ENCODE measurements at regions not wholly inside any gene's neighbourhood (a gene's known extent, or its start where the extent isn't known, plus 50 kb on each side); places are given as distances from the start of the nearest gene placed in this dataset.

GRCh38 chr10:43884501-43885105 is 235.9 kb upstream of the ZNF32 start:
- intact Hi-C loops (cut with DNase I; ENCODE audit: low total_unique reads): no loop called here
- peaks cover 0 to 3% (median 0%) of the 10 kb centered on the region in 7 donors for H3K27me3 ChIP-seq (replicated peaks in 1 of 7)
- H3K4me1 ChIP-seq: no peaks in the 10 kb centered on the region
- H3K9me3 ChIP-seq: no peaks in the 10 kb centered on the region
- no peak overlapping the region for H3K27ac ChIP-seq
- no peak for TF ChIP-seq POLR2A (IDR thresholded peaks at IDR 0.05)
- no peak for TF ChIP-seq CTCF (IDR thresholded peaks at IDR 0.05 in 8 of 11, conservative IDR thresholded peaks at IDR 0.05 in 3 of 11)
- TF ChIP-seq POLR2AphosphoS5 (IDR thresholded peaks at IDR 0.05): no peak
- no peak overlapping the region for H3K4me3 ChIP-seq
- 83 to 93% (median 86%) methylated on average over 8 of the region's 8 CpGs for whole genome bisulfite sequencing, 5 donors
- DNase-seq: peak; percentile 38
- H3K36me3 ChIP-seq: no peaks in the 10 kb centered on the region

- WGBS, 5 donors: 67 to 76% (median 71%) methylated on average over 2 of the region's 2 CpGs
- TF ChIP-seq POLR2AphosphoS5 (IDR thresholded peaks at IDR 0.05): no peak
- no peak for TF ChIP-seq POLR2A (IDR thresholded peaks at IDR 0.05)
- TF ChIP-seq CTCF (IDR thresholded peaks at IDR 0.05 in 8 of 11, conservative IDR thresholded peaks at IDR 0.05 in 3 of 11): no peak
- Histone ChIP-seq H3K4me1 (peaks cover 0 to 16% (median 11%) of the 10 kb centered on the region in 6 donors), H3K9me3 (no peaks in the 10 kb centered on the region), H3K36me3 (no peaks in the 10 kb centered on the region), H3K27me3 (replicated peaks in 1 of 7) (peaks cover 0 to 13% (median 0%) of the 10 kb centered on the region in 7 donors), H3K27ac (no peak overlapping the region), H3K4me3 (no peak overlapping the region)
- DNase-seq: no peak
- intact Hi-C loops (cut with DNase I; ENCODE audit: low total_unique reads): no loop called here
Measured at GRCh38 chr10:43882711-43883110, 234.0 kb upstream of the ZNF32 start.

- Histone ChIP-seq H3K9me3 (no peaks in the 10 kb centered on the region), H3K27me3 (replicated peaks in 1 of 7) (peaks cover 0 to 13% (median 0%) of the 10 kb centered on the region in 7 donors), H3K4me1 (peaks cover 0 to 16% (median 11%) of the 10 kb centered on the region in 6 donors), H3K27ac (no peak overlapping the region), H3K36me3 (no peaks in the 10 kb centered on the region), H3K4me3 (no peak overlapping the region)
- 80 to 97% (median 94%) methylated on average over 2 of the region's 2 CpGs for WGBS, 5 donors
- intact Hi-C loops (cut with DNase I; ENCODE audit: low total_unique reads): no loop called here
- TF ChIP-seq CTCF (IDR thresholded peaks at IDR 0.05 in 8 of 11, conservative IDR thresholded peaks at IDR 0.05 in 3 of 11) (no peak), POLR2AphosphoS5 (IDR thresholded peaks at IDR 0.05) (no peak), POLR2A (IDR thresholded peaks at IDR 0.05) (no peak)
- DNase-seq: no peak
Measured at GRCh38 chr10:43881657-43882056, 233.0 kb upstream of the ZNF32 start.

DNA sequence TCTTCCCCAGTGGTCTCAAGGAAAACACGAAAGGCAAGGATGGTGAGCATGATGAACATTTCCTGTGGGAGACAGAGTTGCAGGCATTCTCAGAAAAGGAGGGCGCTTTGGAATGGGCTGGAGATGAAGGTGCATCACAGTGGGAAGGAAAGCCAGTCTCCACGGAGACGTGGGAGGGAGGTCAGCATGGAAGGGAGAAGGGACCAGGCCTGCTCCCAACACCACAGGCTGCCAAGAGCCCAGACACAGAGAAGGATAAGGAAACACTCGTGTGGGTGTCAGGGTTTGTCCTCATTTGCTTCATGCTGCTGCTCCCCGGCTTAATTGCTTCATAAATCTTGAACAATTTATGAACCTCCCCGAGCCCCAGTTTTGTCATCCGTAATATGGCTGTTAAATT is 231.5 kb upstream of the ZNF32 start:
- H3K4me1 ChIP-seq: peaks cover 0 to 16% (median 11%) of the 10 kb centered on the region in 6 donors
- intact Hi-C loops (cut with DNase I; ENCODE audit: low total_unique reads): no loop called here
- no peak overlapping the region for H3K4me3 ChIP-seq
- no peak for TF ChIP-seq POLR2A (IDR thresholded peaks at IDR 0.05)
- TF ChIP-seq POLR2AphosphoS5 (IDR thresholded peaks at IDR 0.05): no peak
- no peak for TF ChIP-seq CTCF (IDR thresholded peaks at IDR 0.05 in 8 of 11, conservative IDR thresholded peaks at IDR 0.05 in 3 of 11)
- WGBS, 5 donors: 66 to 85% (median 70%) methylated on average over 8 of the region's 8 CpGs
- no peak for DNase-seq
- no peaks in the 10 kb centered on the region for H3K36me3 ChIP-seq
- no peaks in the 10 kb centered on the region for H3K9me3 ChIP-seq
- peak overlapping the region in 1 of 8 donors; percentile 50 for H3K27ac ChIP-seq
- H3K27me3 ChIP-seq (replicated peaks in 1 of 7): peaks cover 0 to 13% (median 0%) of the 10 kb centered on the region in 7 donors
